ENCODE measurements at regions not wholly inside any gene's neighbourhood (a gene's known extent, or its start where the extent isn't known, plus 50 kb on each side); places are given as distances from the start of the nearest gene placed in this dataset.

DNA sequence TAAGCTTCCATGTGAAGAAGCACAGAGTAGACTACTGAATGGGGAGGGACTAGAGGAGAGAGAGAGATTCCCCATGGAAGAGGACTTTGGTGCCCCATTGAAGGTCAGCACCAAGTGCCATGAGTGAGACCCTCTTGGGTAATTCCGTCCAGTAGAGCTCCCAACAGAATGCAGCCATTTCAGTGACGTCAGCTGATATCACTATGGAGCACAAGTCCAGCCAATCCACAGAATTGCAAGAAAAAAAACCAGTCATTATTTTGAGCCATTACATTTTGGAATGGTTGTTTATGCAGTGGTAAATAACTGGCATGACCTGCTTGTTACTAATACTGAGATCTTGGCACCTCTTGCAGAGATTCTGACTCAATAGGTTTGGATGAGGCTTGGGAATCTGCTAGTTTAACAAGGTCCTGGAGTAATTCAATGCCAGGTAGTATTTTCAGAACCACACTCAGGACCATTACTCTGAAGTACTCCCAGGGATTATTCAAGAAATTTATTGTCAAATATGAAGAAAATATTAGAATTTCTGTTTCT, 52.6 kb upstream of the SP8 start:
- H3K9ac ChIP-seq (ENCODE audit: low read depth, low read length): no peak overlapping the region
- H3K36me3 ChIP-seq (ENCODE audit: control insufficient read depth, insufficient read depth, low read length): no peaks in the 10 kb centered on the region
- no peak overlapping the region for H3K4me3 ChIP-seq (ENCODE audit: low read depth, low read length)
- peaks cover 4% of the 10 kb centered on the region; the same call in 1 of the 2 replicates for H3K4me1 ChIP-seq (ENCODE audit: control insufficient read depth, insufficient read depth, low read length)
- no peaks in the 10 kb centered on the region for H3K9me3 ChIP-seq (ENCODE audit: control insufficient read depth, insufficient read depth, low read length)
- H3K27me3 ChIP-seq (ENCODE audit: control insufficient read depth, insufficient read depth, low read length): no peaks in the 10 kb centered on the region
- no peak overlapping the region for H3K27ac ChIP-seq (ENCODE audit: low read depth, low read length)

DNA sequence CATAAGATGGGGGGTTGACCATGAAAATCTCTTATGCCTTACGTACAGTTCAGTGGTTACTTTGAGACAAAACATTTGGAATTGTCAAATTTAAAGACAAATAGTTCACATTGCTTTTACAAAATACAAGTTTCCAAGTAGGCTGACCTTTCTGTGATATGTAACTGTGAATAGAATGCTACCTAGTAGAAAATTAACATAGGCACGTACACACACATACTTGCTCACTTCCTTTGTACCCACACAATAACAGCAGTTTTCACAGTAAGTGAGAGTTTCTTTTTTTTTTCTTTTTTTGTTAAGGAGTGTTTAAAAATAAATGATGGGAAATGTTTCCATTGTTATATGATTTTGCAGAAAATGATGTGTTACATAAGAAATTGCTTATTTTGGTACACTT, 53.3 kb upstream of the SP8 start:
- Histone ChIP-seq H3K9me3 (ENCODE audit: control insufficient read depth, insufficient read depth, low read length) (no peaks in the 10 kb centered on the region), H3K4me3 (ENCODE audit: low read depth, low read length) (no peak overlapping the region), H3K27me3 (ENCODE audit: control insufficient read depth, insufficient read depth, low read length) (no peaks in the 10 kb centered on the region), H3K36me3 (ENCODE audit: control insufficient read depth, insufficient read depth, low read length) (no peaks in the 10 kb centered on the region), H3K27ac (ENCODE audit: low read depth, low read length) (no peak overlapping the region), H3K4me1 (ENCODE audit: control insufficient read depth, insufficient read depth, low read length) (peaks cover 1% of the 10 kb centered on the region; the same call in 1 of the 2 replicates), H3K9ac (ENCODE audit: low read depth, low read length) (no peak overlapping the region)

DNA sequence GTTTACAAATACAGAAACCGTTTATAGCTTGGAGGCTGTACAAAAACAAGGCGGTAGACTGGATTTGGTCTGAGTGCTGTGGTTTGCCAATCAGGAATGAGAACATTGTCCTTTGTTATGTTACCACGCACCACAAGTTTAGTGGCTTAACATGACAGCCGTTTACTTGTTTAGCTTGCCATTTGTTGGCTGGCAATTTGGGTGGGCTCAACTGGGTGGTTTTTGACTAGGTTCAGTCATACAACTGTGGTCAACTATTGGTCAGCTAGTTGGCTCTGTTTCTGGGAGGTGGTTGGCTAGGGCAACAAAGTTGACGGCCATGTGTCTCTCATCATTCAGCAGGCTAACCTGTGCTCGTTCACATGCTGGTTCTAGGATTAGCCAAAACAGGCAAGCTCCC, 60.1 kb upstream of the SP8 start:
- no peak overlapping the region for H3K4me3 ChIP-seq (ENCODE audit: low read depth, low read length)
- no peaks in the 10 kb centered on the region for H3K36me3 ChIP-seq (ENCODE audit: control insufficient read depth, insufficient read depth, low read length)
- no peak overlapping the region for H3K9ac ChIP-seq (ENCODE audit: low read depth, low read length)
- H3K9me3 ChIP-seq (ENCODE audit: control insufficient read depth, insufficient read depth, low read length): no peaks in the 10 kb centered on the region
- no peak overlapping the region for H3K27ac ChIP-seq (ENCODE audit: low read depth, low read length)
- no peaks in the 10 kb centered on the region for H3K4me1 ChIP-seq (ENCODE audit: control insufficient read depth, insufficient read depth, low read length)
- no peaks in the 10 kb centered on the region for H3K27me3 ChIP-seq (ENCODE audit: control insufficient read depth, insufficient read depth, low read length)

DNA sequence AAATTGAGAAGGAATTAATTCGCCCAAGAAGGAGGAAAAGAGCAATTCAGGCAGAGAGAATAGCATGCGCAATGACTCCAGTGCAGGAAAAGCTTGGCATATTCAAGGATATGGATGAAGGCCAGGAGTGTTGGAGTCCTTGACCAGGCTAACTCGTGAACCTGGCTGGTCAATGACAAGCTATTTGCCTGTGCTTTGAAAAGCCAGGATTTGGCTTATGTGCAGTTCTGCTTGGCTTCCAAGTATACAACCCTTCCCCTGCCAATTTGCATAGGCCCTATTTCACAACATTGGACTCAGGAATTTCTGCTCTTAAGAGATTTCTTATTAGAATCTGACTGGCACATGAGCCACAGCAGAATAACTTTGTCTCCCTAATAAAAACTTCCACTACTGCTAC, 72.3 kb upstream of the SP8 start:
- Histone ChIP-seq H3K9me3 (ENCODE audit: control insufficient read depth, insufficient read depth, low read length) (no peaks in the 10 kb centered on the region), H3K27ac (ENCODE audit: low read depth, low read length) (no peak overlapping the region), H3K36me3 (ENCODE audit: control insufficient read depth, insufficient read depth, low read length) (no peaks in the 10 kb centered on the region), H3K9ac (ENCODE audit: low read depth, low read length) (no peak overlapping the region), H3K4me3 (ENCODE audit: low read depth, low read length) (no peak overlapping the region), H3K4me1 (ENCODE audit: control insufficient read depth, insufficient read depth, low read length) (no peaks in the 10 kb centered on the region; the same call in 1 of the 2 replicates), H3K27me3 (ENCODE audit: control insufficient read depth, insufficient read depth, low read length) (no peaks in the 10 kb centered on the region)

DNA sequence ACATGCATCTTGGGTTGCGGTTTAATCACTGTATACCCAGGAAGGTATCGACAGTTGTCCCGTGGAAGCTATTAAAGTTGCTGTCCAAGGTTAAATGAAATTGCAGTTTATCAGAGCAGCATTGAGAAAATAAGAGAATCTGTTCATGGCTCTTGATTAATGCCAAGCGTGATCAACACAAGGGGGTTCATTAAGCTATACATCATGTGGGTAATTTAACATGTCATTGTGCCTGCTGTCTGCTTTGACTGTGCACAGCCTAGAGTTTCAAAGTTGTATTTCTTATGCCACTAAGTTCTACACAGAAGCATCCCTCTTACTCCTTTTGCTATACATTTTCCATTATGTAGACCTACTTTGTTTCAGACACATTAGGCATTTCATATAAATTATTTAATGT, 74.8 kb upstream of the SP8 start:
- Histone ChIP-seq H3K36me3 (ENCODE audit: control insufficient read depth, insufficient read depth, low read length) (no peaks in the 10 kb centered on the region), H3K9me3 (ENCODE audit: control insufficient read depth, insufficient read depth, low read length) (no peaks in the 10 kb centered on the region), H3K9ac (ENCODE audit: low read depth, low read length) (no peak overlapping the region), H3K4me1 (ENCODE audit: control insufficient read depth, insufficient read depth, low read length) (peaks cover 11% of the 10 kb centered on the region), H3K27ac (ENCODE audit: low read depth, low read length) (no peak overlapping the region), H3K4me3 (ENCODE audit: low read depth, low read length) (no peak overlapping the region), H3K27me3 (ENCODE audit: control insufficient read depth, insufficient read depth, low read length) (no peaks in the 10 kb centered on the region)

DNA sequence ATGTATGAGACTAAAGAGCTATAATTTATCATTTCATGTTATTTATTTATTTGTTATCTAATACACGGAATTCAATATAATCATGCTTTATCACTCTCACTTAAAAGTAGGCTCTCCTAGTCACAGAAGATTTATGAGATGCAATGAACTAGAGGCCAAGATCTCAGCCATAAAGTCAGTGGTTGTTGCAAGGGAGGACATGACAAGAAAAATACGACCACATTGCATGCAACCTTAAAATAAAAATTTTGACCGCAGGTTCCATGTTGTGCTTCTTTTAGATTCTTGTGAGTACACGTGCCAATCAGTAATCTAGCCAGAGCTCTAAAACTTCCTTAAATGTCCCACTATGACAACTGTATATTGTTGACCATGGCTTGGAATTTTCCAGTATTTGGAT, 75.9 kb upstream of the SP8 start:
- Histone ChIP-seq H3K9ac (ENCODE audit: low read depth, low read length) (no peak overlapping the region), H3K4me3 (ENCODE audit: low read depth, low read length) (no peak overlapping the region), H3K36me3 (ENCODE audit: control insufficient read depth, insufficient read depth, low read length) (no peaks in the 10 kb centered on the region), H3K27ac (ENCODE audit: low read depth, low read length) (no peak overlapping the region), H3K27me3 (ENCODE audit: control insufficient read depth, insufficient read depth, low read length) (no peaks in the 10 kb centered on the region), H3K4me1 (ENCODE audit: control insufficient read depth, insufficient read depth, low read length) (peaks cover 11% of the 10 kb centered on the region), H3K9me3 (ENCODE audit: control insufficient read depth, insufficient read depth, low read length) (no peaks in the 10 kb centered on the region)

DNA sequence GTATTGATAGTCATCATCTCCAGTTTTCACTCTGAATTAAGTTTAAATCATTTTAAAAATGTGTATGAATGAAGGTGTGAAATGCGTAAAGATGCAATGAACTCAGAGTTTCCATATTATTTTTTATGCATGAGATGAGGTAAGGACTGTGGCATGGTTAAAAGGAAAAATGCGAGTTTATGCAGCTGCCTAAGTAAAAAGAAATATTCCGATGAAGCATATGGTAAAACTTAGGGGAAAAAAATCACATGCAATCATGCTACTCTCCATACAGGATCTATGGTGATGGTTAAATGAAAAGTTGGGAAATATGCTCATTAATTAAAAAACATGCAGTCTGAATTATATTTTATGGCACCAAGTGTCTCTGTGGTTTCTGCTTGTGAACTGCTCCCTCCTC, 77.5 kb upstream of the SP8 start:
- Histone ChIP-seq H3K36me3 (ENCODE audit: control insufficient read depth, insufficient read depth, low read length) (no peaks in the 10 kb centered on the region), H3K27ac (ENCODE audit: low read depth, low read length) (no peak overlapping the region), H3K4me3 (ENCODE audit: low read depth, low read length) (no peak overlapping the region), H3K9me3 (ENCODE audit: control insufficient read depth, insufficient read depth, low read length) (no peaks in the 10 kb centered on the region), H3K27me3 (ENCODE audit: control insufficient read depth, insufficient read depth, low read length) (no peaks in the 10 kb centered on the region), H3K9ac (ENCODE audit: low read depth, low read length) (no peak overlapping the region), H3K4me1 (ENCODE audit: control insufficient read depth, insufficient read depth, low read length) (peaks cover 11% of the 10 kb centered on the region)

DNA sequence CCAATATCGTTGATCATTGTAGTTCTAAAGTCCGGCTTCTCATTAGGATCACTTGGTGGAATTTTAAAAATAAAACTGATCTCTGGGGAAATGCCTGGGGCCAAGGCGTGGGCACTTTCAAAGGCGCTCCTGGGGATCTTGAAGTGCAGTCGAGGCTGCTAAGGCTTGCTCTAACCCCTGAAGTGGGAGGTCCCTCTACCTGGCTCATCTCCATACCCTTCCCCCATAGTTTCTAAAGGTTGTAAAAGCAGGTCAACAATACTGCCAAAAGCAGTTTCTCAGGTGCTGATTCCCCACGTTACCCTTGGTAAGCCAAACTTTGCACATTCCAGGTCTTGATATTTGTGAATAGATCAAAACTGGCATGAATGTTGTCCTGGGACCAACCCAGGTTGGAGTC, 79.0 kb upstream of the SP8 start:
- H3K27me3 ChIP-seq (ENCODE audit: control insufficient read depth, insufficient read depth, low read length): no peaks in the 10 kb centered on the region
- H3K9ac ChIP-seq (ENCODE audit: low read depth, low read length): no peak overlapping the region
- no peaks in the 10 kb centered on the region for H3K36me3 ChIP-seq (ENCODE audit: control insufficient read depth, insufficient read depth, low read length)
- no peaks in the 10 kb centered on the region for H3K9me3 ChIP-seq (ENCODE audit: control insufficient read depth, insufficient read depth, low read length)
- peaks cover 11% of the 10 kb centered on the region for H3K4me1 ChIP-seq (ENCODE audit: control insufficient read depth, insufficient read depth, low read length)
- no peak overlapping the region for H3K27ac ChIP-seq (ENCODE audit: low read depth, low read length)
- no peak overlapping the region for H3K4me3 ChIP-seq (ENCODE audit: low read depth, low read length)

DNA sequence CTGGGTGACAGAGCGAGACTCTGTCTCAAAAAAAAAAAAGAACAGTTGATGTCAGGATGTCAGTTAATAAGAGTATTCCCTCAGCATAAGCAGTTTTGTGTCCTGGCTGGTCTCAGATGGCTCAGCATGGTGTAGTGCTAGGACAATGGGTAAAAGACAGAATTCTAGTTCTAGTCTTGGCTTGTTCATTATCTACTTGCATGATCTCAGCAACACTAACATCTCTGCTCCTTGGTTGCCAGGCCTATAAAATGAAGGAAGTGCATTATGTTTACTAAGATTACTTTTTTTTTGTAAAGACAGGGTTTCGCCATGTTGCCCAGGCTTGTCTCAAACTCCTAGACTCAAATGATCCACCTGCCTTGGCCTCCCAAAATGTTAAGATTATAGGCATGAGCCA, 84.3 kb upstream of the SP8 start:
- no peaks in the 10 kb centered on the region for H3K27me3 ChIP-seq (ENCODE audit: control insufficient read depth, insufficient read depth, low read length)
- H3K9ac ChIP-seq (ENCODE audit: low read depth, low read length): no peak overlapping the region
- H3K27ac ChIP-seq (ENCODE audit: low read depth, low read length): no peak overlapping the region
- H3K36me3 ChIP-seq (ENCODE audit: control insufficient read depth, insufficient read depth, low read length): no peaks in the 10 kb centered on the region
- no peaks in the 10 kb centered on the region for H3K9me3 ChIP-seq (ENCODE audit: control insufficient read depth, insufficient read depth, low read length)
- H3K4me1 ChIP-seq (ENCODE audit: control insufficient read depth, insufficient read depth, low read length): peaks cover under 1% of the 10 kb centered on the region; the same call in 1 of the 2 replicates
- H3K4me3 ChIP-seq (ENCODE audit: low read depth, low read length): no peak overlapping the region

DNA sequence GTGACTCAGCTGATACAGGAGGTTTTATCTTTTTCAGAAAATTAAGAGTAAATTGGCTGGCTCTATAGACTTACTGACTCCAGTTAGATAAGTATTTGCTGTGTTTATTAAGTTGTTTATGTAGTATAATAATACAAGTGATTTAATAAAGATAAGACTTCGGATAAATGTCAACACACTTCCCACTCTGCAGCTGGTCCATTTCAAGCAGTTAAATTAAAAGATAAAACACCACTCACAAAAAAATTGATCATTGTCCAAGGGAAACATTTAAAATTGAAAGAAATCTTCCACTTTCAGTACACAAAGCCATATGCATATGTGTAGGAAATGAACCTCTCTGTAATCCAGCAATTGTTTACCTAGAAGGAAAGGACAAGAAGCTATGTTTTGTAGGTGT, 106.1 kb upstream of the SP8 start:
- H3K9ac ChIP-seq (ENCODE audit: low read depth, low read length): no peak overlapping the region
- H3K27ac ChIP-seq (ENCODE audit: low read depth, low read length): no peak overlapping the region
- no peaks in the 10 kb centered on the region for H3K9me3 ChIP-seq (ENCODE audit: control insufficient read depth, insufficient read depth, low read length)
- no peaks in the 10 kb centered on the region; the same call in 1 of the 2 replicates for H3K4me1 ChIP-seq (ENCODE audit: control insufficient read depth, insufficient read depth, low read length)
- no peaks in the 10 kb centered on the region for H3K36me3 ChIP-seq (ENCODE audit: control insufficient read depth, insufficient read depth, low read length)
- no peaks in the 10 kb centered on the region for H3K27me3 ChIP-seq (ENCODE audit: control insufficient read depth, insufficient read depth, low read length)
- no peak overlapping the region for H3K4me3 ChIP-seq (ENCODE audit: low read depth, low read length)

DNA sequence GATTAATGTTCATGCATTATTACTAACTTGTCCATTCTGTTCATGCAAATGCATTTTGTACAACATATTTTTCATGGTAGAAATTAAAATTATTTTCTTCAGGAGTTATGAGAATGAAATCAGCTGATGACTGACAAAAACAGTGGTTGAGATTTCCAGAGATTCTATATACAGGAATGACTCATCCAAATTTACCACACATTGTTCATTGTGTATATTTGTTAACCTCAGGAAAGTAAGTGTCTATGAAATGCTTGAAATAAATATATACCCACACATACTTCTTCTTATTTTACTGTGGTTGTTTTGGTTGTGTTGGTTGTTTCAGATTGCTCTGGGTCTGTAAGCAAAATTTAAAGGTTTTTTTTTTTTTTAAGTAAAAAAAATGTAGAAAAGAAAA, 108.1 kb upstream of the SP8 start:
- no peaks in the 10 kb centered on the region; the same call in 1 of the 2 replicates for H3K4me1 ChIP-seq (ENCODE audit: control insufficient read depth, insufficient read depth, low read length)
- no peaks in the 10 kb centered on the region for H3K9me3 ChIP-seq (ENCODE audit: control insufficient read depth, insufficient read depth, low read length)
- H3K9ac ChIP-seq (ENCODE audit: low read depth, low read length): no peak overlapping the region
- no peak overlapping the region for H3K27ac ChIP-seq (ENCODE audit: low read depth, low read length)
- no peaks in the 10 kb centered on the region for H3K36me3 ChIP-seq (ENCODE audit: control insufficient read depth, insufficient read depth, low read length)
- no peak overlapping the region for H3K4me3 ChIP-seq (ENCODE audit: low read depth, low read length)
- H3K27me3 ChIP-seq (ENCODE audit: control insufficient read depth, insufficient read depth, low read length): no peaks in the 10 kb centered on the region

DNA sequence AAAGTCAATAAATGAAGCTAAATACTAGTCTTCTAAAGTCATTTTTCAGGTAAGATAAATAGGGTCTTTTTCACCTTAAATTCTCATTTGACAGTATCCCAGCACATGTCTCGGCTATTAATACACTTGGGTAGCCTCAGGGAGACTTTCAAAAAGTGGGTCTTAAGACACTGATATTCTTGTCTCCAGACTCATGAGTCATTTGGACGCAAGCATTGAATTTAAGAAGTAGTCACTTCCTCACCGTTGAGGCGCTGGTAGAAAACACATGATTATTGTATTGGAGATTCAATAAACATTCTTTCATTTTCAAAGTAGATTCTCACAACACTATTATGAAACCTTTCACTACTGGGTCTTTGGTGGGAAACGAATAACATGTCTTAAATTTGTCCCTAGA, 108.9 kb upstream of the SP8 start:
- no peaks in the 10 kb centered on the region; the same call in 1 of the 2 replicates for H3K4me1 ChIP-seq (ENCODE audit: control insufficient read depth, insufficient read depth, low read length)
- H3K4me3 ChIP-seq (ENCODE audit: low read depth, low read length): no peak overlapping the region
- no peak overlapping the region for H3K27ac ChIP-seq (ENCODE audit: low read depth, low read length)
- H3K36me3 ChIP-seq (ENCODE audit: control insufficient read depth, insufficient read depth, low read length): no peaks in the 10 kb centered on the region
- H3K9me3 ChIP-seq (ENCODE audit: control insufficient read depth, insufficient read depth, low read length): no peaks in the 10 kb centered on the region
- no peak overlapping the region for H3K9ac ChIP-seq (ENCODE audit: low read depth, low read length)
- no peaks in the 10 kb centered on the region for H3K27me3 ChIP-seq (ENCODE audit: control insufficient read depth, insufficient read depth, low read length)

All from HUES48 (cell line).